ENCODE measurements at regions not wholly inside any gene's neighbourhood (a gene's known extent, or its start where the extent isn't known, plus 50 kb on each side); places are given as distances from the start of the nearest gene placed in this dataset.

DNA sequence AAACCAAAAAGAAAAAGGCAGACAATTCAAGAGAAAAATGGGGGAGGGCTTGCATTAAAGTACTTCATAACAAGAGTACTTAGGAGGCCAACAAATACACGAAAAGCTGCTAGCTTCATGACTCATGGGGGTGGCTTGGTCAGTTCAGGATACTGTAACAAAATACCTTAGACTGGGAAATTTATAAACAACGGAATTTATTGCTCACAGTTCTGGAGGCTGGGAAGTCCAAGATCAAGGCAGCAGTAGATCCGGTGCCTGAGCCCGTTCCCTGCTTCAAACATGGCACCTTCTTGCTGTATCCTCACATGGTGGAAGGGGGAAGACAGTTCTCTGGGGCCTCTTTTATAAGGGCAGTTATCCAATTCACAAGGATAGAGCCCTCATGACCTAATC, 111.4 kb downstream of the C9orf50 start:
- Histone ChIP-seq H2AFZ (ENCODE audit: low read length) (no peak overlapping the region), H3K9ac (replicated peaks in 1 of 4; ENCODE audit: extremely low read depth in 1 of 4, low read depth in 3 of 4, low read length in 3 of 4) (no peak overlapping the region)

More for the DNA sequence above, 111.4 kb downstream of the C9orf50 start:
- Histone ChIP-seq H3K79me1 (ENCODE audit: low read depth, low read length) (no peaks in the 10 kb centered on the region), H3K79me2 (ENCODE audit: control insufficient read depth in 1 of 2, insufficient read depth in 2 of 2, low read length in 2 of 2) (no peaks in the 10 kb centered on the region), H2BK5ac (ENCODE audit: low read depth, low read length) (no peak overlapping the region), H3K4me3 (ENCODE audit: extremely low read depth in 1 of 4, insufficient read depth in 2 of 4, low read depth in 3 of 4, low read length in 4 of 4) (no peak overlapping the region), H3K23ac (ENCODE audit: insufficient read length) (no peak overlapping the region), H4K5ac (ENCODE audit: insufficient read length, low read depth, low read length) (no peak overlapping the region), H3K4me1 (replicated peaks in 1 of 4; ENCODE audit: control insufficient read depth in 3 of 4, insufficient read depth in 4 of 4, low read length in 3 of 4) (peaks cover 0 to 8% (median 3%) of the 10 kb centered on the region in 4 experiments; a peak in 4 of 7 replicates), H3K27ac (ENCODE audit: low read depth, low read length) (no peak overlapping the region), H2BK120ac (replicated peaks; ENCODE audit: low read depth, low read length) (no peak overlapping the region), H2BK12ac (ENCODE audit: low read depth, low read length) (no peak overlapping the region), H3K18ac (ENCODE audit: extremely low read depth, low read length) (no peak overlapping the region), H4K91ac (replicated peaks; ENCODE audit: insufficient read length, low read length) (no peak overlapping the region), H2AK5ac (ENCODE audit: low read depth, low read length) (no peak overlapping the region), H3K4me2 (ENCODE audit: insufficient read depth in 1 of 2, low read depth in 2 of 2, low read length in 2 of 2) (no peak overlapping the region), H3K14ac (ENCODE audit: insufficient read length) (no peak overlapping the region), H3K56ac (replicated peaks; ENCODE audit: insufficient read length, low read depth, low read length) (no peak overlapping the region), H2BK15ac (ENCODE audit: low read length) (no peak overlapping the region), H3K36me3 (ENCODE audit: control insufficient read depth in 2 of 4, insufficient read depth in 4 of 4, low read length in 3 of 4) (no peaks in the 10 kb centered on the region), H3K4ac (replicated peaks; ENCODE audit: insufficient read length, low read depth, low read length) (no peak overlapping the region), H2BK20ac (ENCODE audit: low read length) (no peak overlapping the region), H4K8ac (ENCODE audit: extremely low read depth, insufficient read depth, low read length) (no peak overlapping the region), H3K27me3 (replicated peaks in 1 of 4; ENCODE audit: control insufficient read depth in 3 of 4, extremely low read depth in 1 of 4, insufficient read depth in 3 of 4, low read length in 3 of 4) (no peaks in the 10 kb centered on the region), H3K23me2 (ENCODE audit: low read depth, low read length) (no peaks in the 10 kb centered on the region), H3K9me3 (ENCODE audit: insufficient read depth in 2 of 2, low read depth in 1 of 2, low read length in 1 of 2) (peaks cover 14 to 17% of the 10 kb centered on the region in 2 experiments), H4K20me1 (replicated peaks in 1 of 2; ENCODE audit: control insufficient read depth in 1 of 2, insufficient read depth in 2 of 2, low read length in 2 of 2) (no peaks in the 10 kb centered on the region)
- no peak for TF ChIP-seq CTBP2 (IDR thresholded peaks at IDR 0.05; ENCODE audit: borderline replicate concordance, insufficient read depth, insufficient read length, low read length)
- TF ChIP-seq CHD1 (IDR thresholded peaks at IDR 0.05; ENCODE audit: low read depth, low read length) = no peak
- no peak for TF ChIP-seq EZH2 (IDR thresholded peaks at IDR 0.05; ENCODE audit: low read depth, low read length, severe bottlenecking)
- no peak for TF ChIP-seq TEAD4 (IDR thresholded peaks at IDR 0.05; ENCODE audit: low read depth, low read length)
- no peak for TF ChIP-seq PHF8 (conservative IDR thresholded peaks at IDR 0.05; ENCODE audit: low read depth, low read length)
- no peak for TF ChIP-seq CBX5 (IDR thresholded peaks at IDR 0.05; ENCODE audit: low read depth, low read length)
- TF ChIP-seq SAP30 (IDR thresholded peaks at IDR 0.05; ENCODE audit: insufficient read depth, insufficient replicate concordance, low read length) = no peak
- no peak for TF ChIP-seq BRCA1 (IDR thresholded peaks at IDR 0.05; ENCODE audit: low read depth, low read length)
- TF ChIP-seq TCF12 (IDR thresholded peaks at IDR 0.05; ENCODE audit: low read depth, low read length) = no peak
- no peak for TF ChIP-seq SIRT6 (IDR thresholded peaks at IDR 0.05; ENCODE audit: low read length)
- no peak for TF ChIP-seq POLR2A (IDR thresholded peaks at IDR 0.05; ENCODE audit: control extremely low read depth in 1 of 2, low read depth in 2 of 2, low read length in 2 of 2)
- no peak for TF ChIP-seq ASH2L (IDR thresholded peaks at IDR 0.05; ENCODE audit: low read length)
- 95% methylated on average over 4 of the region's 4 CpGs; no CpG with 5 or more reads in 1 of the 2 experiments for WGBS, 2 experiments (ENCODE audit: extremely low coverage in 1 of 2, insufficient coverage in 1 of 2, insufficient read length in 1 of 2, insufficient replicate concordance in 2 of 2, low coverage in 1 of 2, low lambda C conversion rate in 2 of 2, missing lambda C conversion rate in 1 of 2)
- ChIA-PET CTCF (ENCODE audit: partially characterized antibody) (no interaction called here), POLR2A (ENCODE audit: partially characterized antibody) (no interaction called here)
- FAIRE-seq (no peak), DNase-seq (ENCODE audit: low read depth in 1 of 2, low spot score in 2 of 2) (no peak)
